ENCODE measurements at regions not wholly inside any gene's neighbourhood (a gene's known extent, or its start where the extent isn't known, plus 50 kb on each side); places are given as distances from the start of the nearest gene placed in this dataset.

GRCh38 chr21:22280851-22281250 lies 1282.6 kb downstream of the NCAM2 start:
- Mint-ChIP-seq H3K4me1 (no peaks in the 10 kb centered on the region), H3K4me3 (no peak overlapping the region), H3K27me3 (ENCODE audit: low read depth) (no peaks in the 10 kb centered on the region), H3K36me3 (ENCODE audit: low read depth) (no peaks in the 10 kb centered on the region), H3K9me3 (no peaks in the 10 kb centered on the region), H3K27ac (no peak overlapping the region)
- no peak for TF ChIP-seq CTCF (IDR thresholded peaks at IDR 0.05; ENCODE audit: unreplicated experiment in 3 of 3)

DNA sequence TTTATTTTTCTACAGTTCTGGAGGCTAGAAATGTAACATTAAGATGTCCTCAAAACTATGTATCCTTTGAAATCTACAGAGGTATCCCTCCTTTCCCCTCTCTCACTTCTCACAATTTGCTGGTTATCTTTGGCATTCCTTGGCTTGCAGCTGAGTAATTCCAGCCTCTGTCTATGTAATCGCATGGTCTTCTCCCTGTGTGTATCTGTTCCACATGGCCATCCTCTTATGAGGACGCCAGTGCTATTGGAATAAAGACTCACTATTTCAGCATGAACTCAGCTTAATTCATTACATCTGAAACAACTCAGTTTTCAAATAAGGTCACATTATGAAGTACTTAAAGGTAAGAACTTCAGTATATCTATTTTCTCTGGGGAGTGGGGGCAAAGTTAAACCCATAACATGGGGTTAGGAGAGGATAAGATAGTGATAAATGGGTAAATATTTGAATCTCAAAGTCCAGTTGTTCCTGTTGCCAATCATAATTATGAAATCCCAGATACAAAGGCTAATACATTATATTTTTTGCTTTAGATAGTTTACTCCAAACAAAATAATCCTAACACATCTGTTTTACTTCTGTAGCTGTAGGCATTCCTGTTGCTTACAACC lies 1290.8 kb downstream of the NCAM2 start:
- Mint-ChIP-seq H3K27ac (no peak overlapping the region), H3K9me3 (peaks cover 14% of the 10 kb centered on the region), H3K4me3 (no peak overlapping the region), H3K4me1 (no peaks in the 10 kb centered on the region), H3K27me3 (ENCODE audit: low read depth) (no peaks in the 10 kb centered on the region), H3K36me3 (ENCODE audit: low read depth) (no peaks in the 10 kb centered on the region)
- TF ChIP-seq CTCF (IDR thresholded peaks at IDR 0.05; ENCODE audit: unreplicated experiment in 3 of 3): no peak

- Mint-ChIP-seq H3K36me3 (ENCODE audit: low read depth) (no peaks in the 10 kb centered on the region), H3K4me3 (no peak overlapping the region), H3K27ac (no peak overlapping the region), H3K4me1 (no peaks in the 10 kb centered on the region), H3K27me3 (ENCODE audit: low read depth) (no peaks in the 10 kb centered on the region), H3K9me3 (peaks cover 7% of the 10 kb centered on the region)
- TF ChIP-seq CTCF (IDR thresholded peaks at IDR 0.05; ENCODE audit: unreplicated experiment in 3 of 3): no peak
These were observed 1293.9 kb downstream of the NCAM2 start for GRCh38 chr21:22292144-22292543.

DNA sequence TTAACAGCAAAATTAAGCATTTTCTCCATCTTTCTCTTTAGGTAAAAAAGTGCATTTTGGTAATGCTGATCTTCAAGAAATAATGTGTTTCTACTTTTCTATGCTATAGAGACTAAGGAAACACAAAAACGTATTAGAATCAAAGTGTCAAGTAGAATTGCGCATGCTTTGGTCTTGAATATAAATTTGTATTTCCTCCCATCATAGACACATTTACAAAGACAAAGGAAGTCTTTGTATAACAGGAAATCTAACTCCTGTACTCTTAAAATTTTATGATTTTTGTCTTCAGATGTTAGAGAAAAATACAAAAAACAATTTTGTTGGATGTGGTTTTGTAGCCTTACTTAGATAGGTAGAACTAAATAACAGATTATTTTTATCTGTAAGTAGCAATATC lies 1299.4 kb downstream of the NCAM2 start:
- TF ChIP-seq CTCF (IDR thresholded peaks at IDR 0.05; ENCODE audit: unreplicated experiment in 3 of 3): no peak
- H3K36me3 Mint-ChIP-seq (ENCODE audit: low read depth): no peaks in the 10 kb centered on the region
- no peaks in the 10 kb centered on the region for H3K27me3 Mint-ChIP-seq (ENCODE audit: low read depth)
- H3K9me3 Mint-ChIP-seq: no peaks in the 10 kb centered on the region
- H3K4me3 Mint-ChIP-seq: no peak overlapping the region
- H3K4me1 Mint-ChIP-seq: no peaks in the 10 kb centered on the region
- H3K27ac Mint-ChIP-seq: no peak overlapping the region

GRCh38 chr21:22311741-22312462 lies 1313.7 kb downstream of the NCAM2 start:
- H3K4me3 Mint-ChIP-seq: no peak overlapping the region
- no peak for TF ChIP-seq CTCF (IDR thresholded peaks at IDR 0.05; ENCODE audit: unreplicated experiment in 3 of 3)
- no peak overlapping the region for H3K27ac Mint-ChIP-seq
- no peaks in the 10 kb centered on the region for H3K4me1 Mint-ChIP-seq
- no peaks in the 10 kb centered on the region for H3K9me3 Mint-ChIP-seq
- no peaks in the 10 kb centered on the region for H3K36me3 Mint-ChIP-seq (ENCODE audit: low read depth)
- H3K27me3 Mint-ChIP-seq (ENCODE audit: low read depth): no peaks in the 10 kb centered on the region

- no peaks in the 10 kb centered on the region for H3K9me3 Mint-ChIP-seq
- TF ChIP-seq CTCF (IDR thresholded peaks at IDR 0.05; ENCODE audit: unreplicated experiment in 3 of 3): no peak
These were observed 1316.8 kb downstream of the NCAM2 start for GRCh38 chr21:22314963-22315362.

More at GRCh38 chr21:22314963-22315362, 1316.8 kb downstream of the NCAM2 start:
- Mint-ChIP-seq H3K4me1 (no peaks in the 10 kb centered on the region), H3K4me3 (no peak overlapping the region), H3K36me3 (ENCODE audit: low read depth) (no peaks in the 10 kb centered on the region), H3K27me3 (ENCODE audit: low read depth) (no peaks in the 10 kb centered on the region), H3K27ac (no peak overlapping the region)
